Ovary (tissue), 7 donors: ENCODE measurements at regions not wholly inside any gene's neighbourhood (a gene's known extent, or its start where the extent isn't known, plus 50 kb on each side); places are given as distances from the start of the nearest gene placed in this dataset.
"Not testable (repeated sequence)": the region's sequence is repeated elsewhere in the genome, so short reads cannot be mapped to it uniquely, and the experiment has no call there.

Experiments
- DNase-seq, 5 donors: peaks; one replicate each; pipeline ENCODE4 v3.0.0-alpha.2; 2019 to 2020
- H3K27ac ChIP-seq, 2 donors: fragments of 200-600 bp; one replicate each; pipeline versions ENCODE4 v1.5.1 to v1.8.0; 2019 to 2022
- H3K27me3 ChIP-seq: fragments of 200-600 bp; one replicate; pipeline ENCODE4 v1.8.0; 2022
- H3K36me3 ChIP-seq: fragments of 200-600 bp; sonication (generic); one replicate; pipeline ENCODE4 v1.5.1; 2019
- H3K4me1 ChIP-seq: one replicate; pipeline ENCODE4 v1.8.1; 2013; ENCODE audit warnings: mild to moderate bottlenecking, moderate library complexity; ENCODE audit not compliant: insufficient read depth
- H3K4me3 ChIP-seq: fragments of 200-600 bp; sonication (generic); one replicate; pipeline ENCODE4 v1.5.1; 2017
- H3K9me3 ChIP-seq, 2 donors: fragments of 200-600 bp in 1 of 2; sonication (generic) in 1 of 2; one replicate each; pipeline versions ENCODE4 v1.5.1 to v1.8.1; 2013 to 2019; ENCODE audit warnings: mild to moderate bottlenecking in 1 of 2, moderate library complexity in 1 of 2
- EP300 ChIP-seq: sonication (generic); formaldehyde crosslinking; IDR thresholded peaks from one replicate; pipeline ENCODE4 v1.6.1; 2017; ENCODE audit warnings: antibody characterized with exemption
- POLR2A ChIP-seq: fragments of 450-650 bp; IDR thresholded peaks from one replicate; pipeline ENCODE4 v1.6.1; 2017; ENCODE audit warnings: antibody characterized with exemption, mild to moderate bottlenecking, moderate library complexity
- WGBS, 3 donors: extraction: QIAGEN DNeasy Blood & Tissue Kit in 1 of 3; methylation state at CpG; one replicate each; pipeline versions ENCODE4 v1.1.5 to v1.1.7; 2013 to 2017; 5-methylcytosine and 5-hydroxymethylcytosine counted together
- intact Hi-C, 4 donors: fragments of 100-400 bp; cut with DNase I; formaldehyde crosslinking; loops; one replicate each; pipeline versions ENCODE4 v1.11.0 to v1.15.1; 2022 to 2023
- TF ChIP-seq, protein P1 (sequence below), 3 donors: fragments of 450-650 bp in 2 of 3; fragments of 200-600 bp in 1 of 3; IDR thresholded peaks; one replicate each; pipeline versions ENCODE4 v1.5.1 to v1.8.0; 2016 to 2022; ENCODE audit warnings: antibody characterized with exemption in 3 of 3, mild to moderate bottlenecking in 1 of 3
- donor health status: DM: no; HTN: no; CAD: no; lungs with moderate emphysema.
- donor health status: DM: no; HTN: no; CAD: no.
- donor health status: Bipolar disorder and iron deficiency.
- donor health status: DM: no; HTN: no; CAD: no.
- donor health status: DM: yes; HTN: yes; CAD: no.

DNA sequence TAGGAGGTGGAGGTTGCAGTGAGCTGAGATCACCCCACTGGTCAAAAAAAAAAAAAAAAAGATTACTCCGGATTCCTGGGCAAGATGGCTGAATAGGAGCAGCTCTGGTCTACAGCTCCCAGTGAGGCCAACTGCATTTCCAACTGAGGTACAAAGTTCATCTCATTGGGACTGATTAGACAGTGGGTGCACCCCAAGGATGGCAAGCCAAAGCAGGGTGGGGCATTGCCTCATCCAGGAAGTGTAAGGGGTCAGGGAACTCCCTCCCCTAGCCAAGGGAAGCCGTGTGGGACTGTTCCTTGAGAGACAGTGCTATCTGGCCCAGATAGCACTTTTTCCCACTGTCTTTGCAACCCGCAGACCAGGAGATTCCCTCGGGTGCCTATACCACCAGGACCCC, 70.7 kb downstream of the CARTPT start:
- Histone ChIP-seq H3K4me3 (no peak overlapping the region), H3K36me3 (no peaks in the 10 kb centered on the region), H3K27ac (no peak overlapping the region), H3K9me3 (no peaks in the 10 kb centered on the region), H3K4me1 (no peaks in the 10 kb centered on the region), H3K27me3 (no peaks in the 10 kb centered on the region)
- 73 to 74% (median 73%) methylated on average over 4 of the region's 4 CpGs for WGBS, 3 donors
- no peak for DNase-seq
- intact Hi-C loops: no loop called here
- TF ChIP-seq EP300 (no peak), POLR2A (no peak)
- TF ChIP-seq, protein P1, sequence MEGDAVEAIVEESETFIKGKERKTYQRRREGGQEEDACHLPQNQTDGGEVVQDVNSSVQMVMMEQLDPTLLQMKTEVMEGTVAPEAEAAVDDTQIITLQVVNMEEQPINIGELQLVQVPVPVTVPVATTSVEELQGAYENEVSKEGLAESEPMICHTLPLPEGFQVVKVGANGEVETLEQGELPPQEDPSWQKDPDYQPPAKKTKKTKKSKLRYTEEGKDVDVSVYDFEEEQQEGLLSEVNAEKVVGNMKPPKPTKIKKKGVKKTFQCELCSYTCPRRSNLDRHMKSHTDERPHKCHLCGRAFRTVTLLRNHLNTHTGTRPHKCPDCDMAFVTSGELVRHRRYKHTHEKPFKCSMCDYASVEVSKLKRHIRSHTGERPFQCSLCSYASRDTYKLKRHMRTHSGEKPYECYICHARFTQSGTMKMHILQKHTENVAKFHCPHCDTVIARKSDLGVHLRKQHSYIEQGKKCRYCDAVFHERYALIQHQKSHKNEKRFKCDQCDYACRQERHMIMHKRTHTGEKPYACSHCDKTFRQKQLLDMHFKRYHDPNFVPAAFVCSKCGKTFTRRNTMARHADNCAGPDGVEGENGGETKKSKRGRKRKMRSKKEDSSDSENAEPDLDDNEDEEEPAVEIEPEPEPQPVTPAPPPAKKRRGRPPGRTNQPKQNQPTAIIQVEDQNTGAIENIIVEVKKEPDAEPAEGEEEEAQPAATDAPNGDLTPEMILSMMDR (IDR thresholded peaks at IDR 0.05): no peak

DNA sequence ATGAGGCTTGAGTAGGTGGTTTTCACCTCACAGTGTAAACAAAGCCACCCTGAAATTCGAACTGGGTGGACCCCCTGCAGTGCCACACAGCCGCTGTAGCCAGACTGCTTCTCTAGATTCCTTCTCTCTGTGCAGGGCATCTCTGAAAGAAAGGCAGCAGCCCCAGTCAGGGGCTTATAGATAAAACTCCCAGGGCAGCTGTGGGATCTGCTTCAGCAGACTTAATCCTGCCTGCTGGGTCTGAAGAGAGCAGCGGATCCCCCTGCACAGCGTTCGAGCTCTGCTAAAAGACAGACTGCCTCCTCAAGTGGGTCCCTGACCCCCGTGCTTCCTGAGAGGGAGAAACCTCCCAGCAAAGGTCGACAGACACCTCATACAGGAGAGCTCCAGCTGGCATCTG, 71.4 kb downstream of the CARTPT start:
- H3K9me3 ChIP-seq: no peaks in the 10 kb centered on the region
- no peak overlapping the region for H3K27ac ChIP-seq
- no peaks in the 10 kb centered on the region for H3K27me3 ChIP-seq
- no peaks in the 10 kb centered on the region for H3K4me1 ChIP-seq
- no peak for DNase-seq
- no peaks in the 10 kb centered on the region for H3K36me3 ChIP-seq
- WGBS, 3 donors: 48 to 55% (median 55%) methylated on average over 7 of the region's 7 CpGs
- H3K4me3 ChIP-seq: no peak overlapping the region
- no peak for TF ChIP-seq POLR2A
- TF ChIP-seq, protein P1 (IDR thresholded peaks at IDR 0.05): no peak
- TF ChIP-seq EP300: no peak
- intact Hi-C loops: no loop called here

DNA sequence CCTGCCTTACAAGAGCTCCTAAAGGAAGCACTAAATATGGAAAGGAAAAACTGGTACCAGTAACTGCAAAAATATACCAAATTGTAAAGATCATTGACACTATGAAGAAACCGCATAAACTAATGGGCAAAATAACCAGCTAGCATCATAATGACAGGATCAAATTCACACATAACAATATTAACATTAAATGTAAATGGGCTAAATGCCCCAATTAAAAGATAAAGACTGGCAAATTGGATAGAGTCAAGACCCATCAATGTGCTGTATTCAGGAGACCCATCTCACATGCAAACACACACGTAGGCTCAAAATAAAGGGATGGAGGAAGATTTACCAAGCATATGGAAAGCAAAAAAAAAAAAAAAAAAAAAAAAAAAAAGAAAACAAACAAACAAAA, 73.0 kb downstream of the CARTPT start:
- H3K27ac ChIP-seq, H3K36me3 ChIP-seq, DNase-seq, H3K4me1 ChIP-seq, H3K9me3 ChIP-seq, intact Hi-C loops, H3K4me3 ChIP-seq, H3K27me3 ChIP-seq: not testable (repeated sequence)
- 85 to 94% (median 91%) methylated on average over 2 of the region's 2 CpGs for WGBS, 3 donors

- Histone ChIP-seq H3K4me1 (no peaks in the 10 kb centered on the region), H3K27ac (no peak overlapping the region), H3K9me3 (no peaks in the 10 kb centered on the region), H3K4me3 (no peak overlapping the region), H3K36me3 (no peaks in the 10 kb centered on the region), H3K27me3 (no peaks in the 10 kb centered on the region)
- DNase-seq: no peak
- WGBS, 3 donors: 89 to 96% (median 95%) methylated on average over 31 to 37 of the region's 37 CpGs
- intact Hi-C loops: no loop called here
- TF ChIP-seq POLR2A (no peak), EP300 (no peak)
- TF ChIP-seq, protein P1 (IDR thresholded peaks at IDR 0.05): no peak
Measured at GRCh38 chr5:71794061-71794695, 75.1 kb downstream of the CARTPT start.

GRCh38 chr5:71802673-71803072, 83.6 kb downstream of the CARTPT start:
- TF ChIP-seq, protein P1 (IDR thresholded peaks at IDR 0.05): no peak
- no peaks in the 10 kb centered on the region for H3K36me3 ChIP-seq
- no peaks in the 10 kb centered on the region for H3K9me3 ChIP-seq
- no peak for DNase-seq
- 63 to 74% (median 68%) methylated on average over 4 of the region's 4 CpGs for WGBS, 3 donors
- H3K4me3 ChIP-seq: no peak overlapping the region
- no peak overlapping the region for H3K27ac ChIP-seq
- H3K4me1 ChIP-seq: no peaks in the 10 kb centered on the region
- intact Hi-C loops: no loop called here
- no peaks in the 10 kb centered on the region for H3K27me3 ChIP-seq
